GM12878 (cell line): ENCODE measurements at regions not wholly inside any gene's neighbourhood (a gene's known extent, or its start where the extent isn't known, plus 50 kb on each side); places are given as distances from the start of the nearest gene placed in this dataset.

Experiments
- ATAC-seq: fragments of 200-7000 bp; cut with Tn5 transposase; 3 replicates; pipeline ENCODE4 v1.9.1; 2020; ENCODE audit warnings: mild to moderate bottlenecking, moderate library complexity
- BruUV-seq: library from RNA; stranded (reverse); fragments of 400-500 nt; replicated peaks from 2 replicates; lab custom pipeline; 2021; lab: Mats Ljungman, UMichigan
- CTCF ChIA-PET: fragments of 300-600 bp; sonication (Branson Sonifier 250); formaldehyde crosslinking; extraction: SDS; loops from one replicate; lab custom pipeline; 2021; ENCODE audit warnings: inconsistent platforms; lab: Yijun Ruan, JAX
- POLR2A ChIA-PET: fragments of 350-600 bp; formaldehyde crosslinking; extraction: SDS; loops from one replicate; lab custom pipeline; 2021; ENCODE audit warnings: inconsistent platforms; lab: Charles Lee
- RAD21 ChIA-PET: fragments of 300-600 bp; sonication (Branson Sonifier 250); formaldehyde crosslinking; loops from one replicate; lab custom pipeline; 2023; ENCODE audit warnings: antibody characterized with exemption; ENCODE audit not compliant: unreplicated experiment; lab: Charles Lee
- SMC1A ChIA-PET: fragments of 300-600 bp; sonication (Branson Sonifier 250); formaldehyde crosslinking; loops from one replicate; lab custom pipeline; 2023; ENCODE audit not compliant: unreplicated experiment, uncharacterized antibody; lab: Charles Lee
- DNase-seq: peaks from one replicate; pipeline ENCODE4 v3.0.0-alpha.2; 2011; ENCODE audit warnings: low read depth, low spot score
- FAIRE-seq: peaks from 3 replicates; lab custom pipeline; 2011; peaks lifted over from hg19 to GRCh38; lab: Jason Lieb, UNC
- H2AFZ ChIP-seq: 2 replicates; pipeline ENCODE4 v1.6.0; 2011; ENCODE audit warnings: low read depth, low read length, control low read depth; ENCODE audit not compliant: control insufficient read depth
- H3K27ac ChIP-seq: 2 replicates; pipeline ENCODE4 v1.5.1; 2011; ENCODE audit warnings: control low read depth; ENCODE audit not compliant: control insufficient read depth, insufficient read depth
- H3K27me3 ChIP-seq, 2 experiments: replicated peaks in 1 of 2; 2 replicates each; pipeline versions ENCODE4 v1.6.0 to v1.6.1; 2011; ENCODE audit warnings: low read length in 1 of 2; ENCODE audit not compliant: control insufficient read depth in 2 of 2, insufficient read depth in 2 of 2
- H3K36me3 ChIP-seq, 2 experiments: 2 replicates each; pipeline ENCODE4 v1.5.1; 2011; ENCODE audit warnings: low read length in 1 of 2; ENCODE audit not compliant: control insufficient read depth in 2 of 2, insufficient read depth in 2 of 2
- H3K4me1 ChIP-seq: 2 replicates; pipeline ENCODE4 v1.6.1; 2011; ENCODE audit warnings: mild to moderate bottlenecking, low read length, moderate library complexity, mixed read lengths; ENCODE audit not compliant: control insufficient read depth, insufficient read depth
- H3K4me2 ChIP-seq: 2 replicates; pipeline ENCODE4 v1.6.0; 2011; ENCODE audit warnings: control low read depth; ENCODE audit not compliant: control insufficient read depth, insufficient read depth
- H3K4me3 ChIP-seq: fragments of 200-600 bp; sonication (generic); 2 replicates; pipeline ENCODE4 v1.5.1; 2016
- H3K79me2 ChIP-seq: 2 replicates; pipeline ENCODE4 v1.6.0; 2011; ENCODE audit warnings: low read length; ENCODE audit not compliant: control insufficient read depth, insufficient read depth
- H3K9ac ChIP-seq: 2 replicates; pipeline ENCODE4 v1.8.0; 2011; ENCODE audit warnings: low read length, control low read depth, mixed read lengths; ENCODE audit not compliant: control insufficient read depth, insufficient read depth
- H3K9me3 ChIP-seq: replicated peaks from 3 replicates; pipeline ENCODE4 v1.5.1; 2011; ENCODE audit warnings: mild to moderate bottlenecking, low read length; ENCODE audit not compliant: control insufficient read depth, insufficient read depth
- H4K20me1 ChIP-seq: 2 replicates; pipeline ENCODE4 v1.6.0; 2011; ENCODE audit not compliant: control insufficient read depth, insufficient read depth
- ATF3 ChIP-seq: IDR thresholded peaks from 2 replicates; pipeline ENCODE4 v1.6.1; 2011; ENCODE audit warnings: low read depth, mild to moderate bottlenecking, low read length, moderate library complexity, borderline replicate concordance; ENCODE audit errors: extremely low read depth
- CHD2 ChIP-seq: IDR thresholded peaks from 2 replicates; pipeline ENCODE4 v1.6.1; 2011; ENCODE audit warnings: low read depth, low read length, improper control_type of control experiment, borderline replicate concordance
- CHD4 ChIP-seq: fragments of 200-600 bp; sonication (generic); IDR thresholded peaks from 2 replicates; pipeline ENCODE4 v1.6.1; 2016; ENCODE audit warnings: mild to moderate bottlenecking
- EED ChIP-seq: sonication (generic); IDR thresholded peaks from 2 replicates; pipeline ENCODE4 v1.6.1; 2016; ENCODE audit warnings: antibody characterized with exemption, low read depth
- EGR1 ChIP-seq, 2 experiments: IDR thresholded peaks; 1 replicate in 1 of 2; 2 replicates in 1 of 2; pipeline ENCODE4 v1.6.1; 2011 to 2012; ENCODE audit warnings: low read depth in 2 of 2, low read length in 2 of 2, borderline replicate concordance in 1 of 2, mild to moderate bottlenecking in 1 of 2, moderate library complexity in 1 of 2
- FOS ChIP-seq: IDR thresholded peaks from 3 replicates; pipeline ENCODE4 v1.6.1; 2011; ENCODE audit warnings: borderline replicate concordance; ENCODE audit not compliant: insufficient read length; ENCODE audit errors: extremely low read depth
- FOXK2 ChIP-seq: fragments of 450-650 bp; IDR thresholded peaks from 2 replicates; pipeline ENCODE4 v1.6.1; 2017; ENCODE audit warnings: mild to moderate bottlenecking, moderate library complexity
- FOXM1 ChIP-seq: IDR thresholded peaks from 2 replicates; pipeline ENCODE4 v1.6.1; 2012; ENCODE audit warnings: low read depth, mild to moderate bottlenecking, inconsistent platforms, low read length, moderate library complexity
- HDGF ChIP-seq: fragments of 450-650 bp; IDR thresholded peaks from 2 replicates; pipeline ENCODE4 v1.6.1; 2016; ENCODE audit warnings: antibody characterized with exemption
- IRF4 ChIP-seq: IDR thresholded peaks from 2 replicates; pipeline ENCODE4 v1.6.1; 2011; ENCODE audit warnings: low read depth, low read length
- KDM1A ChIP-seq: fragments of 200-600 bp; sonication (generic); IDR thresholded peaks from 2 replicates; pipeline ENCODE4 v1.6.1; 2016; ENCODE audit warnings: borderline replicate concordance
- PAX5 ChIP-seq: IDR thresholded peaks from 2 replicates; pipeline ENCODE4 v1.6.1; 2011; ENCODE audit warnings: low read depth, low read length, borderline replicate concordance
- POU2F2 ChIP-seq: IDR thresholded peaks from 3 replicates; pipeline ENCODE4 v1.6.1; 2011; ENCODE audit warnings: low read depth, mild to moderate bottlenecking, low read length, borderline replicate concordance
- SP1 ChIP-seq: IDR thresholded peaks from one replicate; pipeline ENCODE4 v1.6.1; 2011; ENCODE audit warnings: low read depth, low read length
- SUPT20H ChIP-seq: IDR thresholded peaks from 2 replicates; pipeline ENCODE4 v1.6.1; 2011; ENCODE audit warnings: low read depth, mild to moderate bottlenecking, low read length, moderate library complexity, borderline replicate concordance; ENCODE audit not compliant: control insufficient read depth
- ZNF384 ChIP-seq: IDR thresholded peaks from 2 replicates; pipeline ENCODE4 v1.6.1; 2012; ENCODE audit warnings: low read depth, mild to moderate bottlenecking, low read length, improper control_type of control experiment, borderline replicate concordance
- ZZZ3 ChIP-seq: IDR thresholded peaks from 2 replicates; pipeline ENCODE4 v1.6.1; 2011; ENCODE audit warnings: low read depth; ENCODE audit not compliant: control insufficient read depth, insufficient read length
- in situ Hi-C: fragments of 300-500 bp; cut with MboI; formaldehyde crosslinking; loops from 9 replicates; pipeline ENCODE4 v1.14.3; 2018; ENCODE audit warnings: mixed read lengths
- intact Hi-C: fragments of 100-400 bp; cut with micrococcal nuclease; formaldehyde crosslinking; loops from one replicate; pipeline ENCODE4 v1.14.2; 2022; ENCODE audit not compliant: unreplicated experiment
- TF ChIP-seq, protein P1 (sequence below): fragments of 450-650 bp; IDR thresholded peaks from 2 replicates; pipeline ENCODE4 v1.6.1; 2018; ENCODE audit warnings: mild to moderate bottlenecking, low read depth, moderate library complexity; ENCODE audit not compliant: partially characterized antibody

GRCh38 chr3:95438274-95438673 is 1375.4 kb downstream of the NSUN3 start:
- RAD21 ChIA-PET: no interaction called here
- no peaks in the 10 kb centered on the region for H3K27me3 ChIP-seq
- SMC1A ChIA-PET: no interaction called here
- H3K4me1 ChIP-seq: no peaks in the 10 kb centered on the region
- POLR2A ChIA-PET: no interaction called here
- DNase-seq (no peak), ATAC-seq (no peak), FAIRE-seq (no peak)
- H2AFZ ChIP-seq: no peak overlapping the region
- intact Hi-C loops (no loop called here), in situ Hi-C loops (no loop called here)
- no peak overlapping the region for H3K4me2 ChIP-seq
- TF ChIP-seq FOXM1 (no peak), POU2F2 (no peak), IRF4 (no peak), PAX5 (no peak), KDM1A (no peak), ZZZ3 (no peak), ZNF384 (no peak), FOXK2 (no peak), SUPT20H (no peak), CHD4 (no peak), CHD2 (no peak), EGR1 (IDR thresholded peaks at IDR 0.05; ENCODE audit: borderline replicate concordance in 1 of 2, low read depth in 2 of 2, low read length in 2 of 2) (no peak), FOS (no peak), ATF3 (no peak), HDGF (no peak), EED (no peak), SP1 (no peak)
- TF ChIP-seq, protein P1, sequence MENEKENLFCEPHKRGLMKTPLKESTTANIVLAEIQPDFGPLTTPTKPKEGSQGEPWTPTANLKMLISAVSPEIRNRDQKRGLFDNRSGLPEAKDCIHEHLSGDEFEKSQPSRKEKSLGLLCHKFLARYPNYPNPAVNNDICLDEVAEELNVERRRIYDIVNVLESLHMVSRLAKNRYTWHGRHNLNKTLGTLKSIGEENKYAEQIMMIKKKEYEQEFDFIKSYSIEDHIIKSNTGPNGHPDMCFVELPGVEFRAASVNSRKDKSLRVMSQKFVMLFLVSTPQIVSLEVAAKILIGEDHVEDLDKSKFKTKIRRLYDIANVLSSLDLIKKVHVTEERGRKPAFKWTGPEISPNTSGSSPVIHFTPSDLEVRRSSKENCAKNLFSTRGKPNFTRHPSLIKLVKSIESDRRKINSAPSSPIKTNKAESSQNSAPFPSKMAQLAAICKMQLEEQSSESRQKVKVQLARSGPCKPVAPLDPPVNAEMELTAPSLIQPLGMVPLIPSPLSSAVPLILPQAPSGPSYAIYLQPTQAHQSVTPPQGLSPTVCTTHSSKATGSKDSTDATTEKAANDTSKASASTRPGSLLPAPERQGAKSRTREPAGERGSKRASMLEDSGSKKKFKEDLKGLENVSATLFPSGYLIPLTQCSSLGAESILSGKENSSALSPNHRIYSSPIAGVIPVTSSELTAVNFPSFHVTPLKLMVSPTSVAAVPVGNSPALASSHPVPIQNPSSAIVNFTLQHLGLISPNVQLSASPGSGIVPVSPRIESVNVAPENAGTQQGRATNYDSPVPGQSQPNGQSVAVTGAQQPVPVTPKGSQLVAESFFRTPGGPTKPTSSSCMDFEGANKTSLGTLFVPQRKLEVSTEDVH: no peak
- no peaks in the 10 kb centered on the region for H3K79me2 ChIP-seq
- H3K9ac ChIP-seq: no peak overlapping the region
- H3K36me3 ChIP-seq: no peaks in the 10 kb centered on the region
- no peak overlapping the region for H3K4me3 ChIP-seq
- H3K9me3 ChIP-seq: no peaks in the 10 kb centered on the region
- H3K27ac ChIP-seq: no peak overlapping the region
- CTCF ChIA-PET: interaction anchor here (1.0 kb wide), 1 partner anchor 9 kb away, joined by 4 read pairs; no protein-coding TSS in a partner anchor
- no TSS peak for BruUV-seq
- no peaks in the 10 kb centered on the region for H4K20me1 ChIP-seq
